Activated T-helper 17 cell treated with anti-CD3 and anti-CD28 coated beads, Interleukin-2, amount 50 U/mL, for 72 hours (primary cell): ENCODE measurements at regions not wholly inside any gene's neighbourhood (a gene's known extent, or its start where the extent isn't known, plus 50 kb on each side); places are given as distances from the start of the nearest gene placed in this dataset.

ENCODE experiments used
- ATAC-seq: fragments of 150-1000 bp; cut with Tn5 transposase; replicated peaks from 2 replicates; pipeline ENCODE4 v1.10.0; 2021; ENCODE audit warnings: mild to moderate bottlenecking, moderate library complexity
- H3K27ac Mint-ChIP-seq: one replicate; pipeline ENCODE4 v1.8.0; 2022; ENCODE audit warnings: mixed read lengths
- H3K27me3 Mint-ChIP-seq: one replicate; pipeline ENCODE4 v1.8.0; 2022; ENCODE audit warnings: mixed read lengths
- H3K36me3 Mint-ChIP-seq: one replicate; pipeline ENCODE4 v1.8.0; 2022; ENCODE audit warnings: low read depth, mild to moderate bottlenecking, mixed read lengths
- H3K4me1 Mint-ChIP-seq: one replicate; pipeline ENCODE4 v1.8.0; 2022; ENCODE audit warnings: mixed read lengths
- H3K4me3 Mint-ChIP-seq: one replicate; pipeline ENCODE4 v1.8.0; 2022; ENCODE audit warnings: mild to moderate bottlenecking, mixed read lengths
- H3K9me3 Mint-ChIP-seq: one replicate; pipeline ENCODE4 v1.8.0; 2022; ENCODE audit warnings: mixed read lengths

GRCh38 chr2:198692907-198693510 lies 764.7 kb downstream of the SATB2 start:
- H3K36me3 Mint-ChIP-seq: no peaks in the 10 kb centered on the region
- H3K27ac Mint-ChIP-seq: no peak overlapping the region
- no peak overlapping the region for H3K4me3 Mint-ChIP-seq
- no peaks in the 10 kb centered on the region for H3K4me1 Mint-ChIP-seq
- H3K9me3 Mint-ChIP-seq: no peaks in the 10 kb centered on the region
- H3K27me3 Mint-ChIP-seq: no peaks in the 10 kb centered on the region
- ATAC-seq: no peak

- H3K4me3 Mint-ChIP-seq: no peak overlapping the region
- no peaks in the 10 kb centered on the region for H3K4me1 Mint-ChIP-seq
These were observed 766.5 kb downstream of the SATB2 start for GRCh38 chr2:198691236-198691635.

GRCh38 chr2:198664321-198664720 lies 793.4 kb downstream of the SATB2 start:
- Mint-ChIP-seq H3K4me3 (no peak overlapping the region), H3K9me3 (no peaks in the 10 kb centered on the region), H3K27me3 (peaks cover 6% of the 10 kb centered on the region), H3K27ac (no peak overlapping the region), H3K36me3 (no peaks in the 10 kb centered on the region), H3K4me1 (no peaks in the 10 kb centered on the region)
- no peak for ATAC-seq

More at GRCh38 chr2:198691236-198691635, 766.5 kb downstream of the SATB2 start:
- no peak for ATAC-seq
- H3K36me3 Mint-ChIP-seq: no peaks in the 10 kb centered on the region
- H3K9me3 Mint-ChIP-seq: peaks cover 3% of the 10 kb centered on the region
- no peak overlapping the region for H3K27ac Mint-ChIP-seq
- no peaks in the 10 kb centered on the region for H3K27me3 Mint-ChIP-seq

GRCh38 chr2:198662905-198663304 lies 794.8 kb downstream of the SATB2 start:
- Mint-ChIP-seq H3K27ac (no peak overlapping the region), H3K4me1 (no peaks in the 10 kb centered on the region), H3K9me3 (no peaks in the 10 kb centered on the region), H3K4me3 (no peak overlapping the region), H3K27me3 (peaks cover 6% of the 10 kb centered on the region), H3K36me3 (no peaks in the 10 kb centered on the region)
- ATAC-seq: no peak

- H3K36me3 Mint-ChIP-seq: no peaks in the 10 kb centered on the region
- H3K4me1 Mint-ChIP-seq: no peaks in the 10 kb centered on the region
- ATAC-seq: no peak
- H3K27me3 Mint-ChIP-seq: peaks cover 6% of the 10 kb centered on the region
- no peak overlapping the region for H3K4me3 Mint-ChIP-seq
- H3K9me3 Mint-ChIP-seq: no peaks in the 10 kb centered on the region
- no peak overlapping the region for H3K27ac Mint-ChIP-seq
These were observed 797.2 kb downstream of the SATB2 start for GRCh38 chr2:198660501-198660900.

GRCh38 chr2:198659096-198659870 lies 798.5 kb downstream of the SATB2 start:
- Mint-ChIP-seq H3K4me1 (no peaks in the 10 kb centered on the region), H3K27me3 (peaks cover 4% of the 10 kb centered on the region), H3K27ac (no peak overlapping the region), H3K4me3 (no peak overlapping the region), H3K36me3 (no peaks in the 10 kb centered on the region), H3K9me3 (no peaks in the 10 kb centered on the region)
- no peak for ATAC-seq

- Mint-ChIP-seq H3K9me3 (no peaks in the 10 kb centered on the region), H3K36me3 (no peaks in the 10 kb centered on the region), H3K4me1 (no peaks in the 10 kb centered on the region), H3K4me3 (no peak overlapping the region), H3K27me3 (peaks cover 8% of the 10 kb centered on the region), H3K27ac (no peak overlapping the region)
- no peak for ATAC-seq
These were observed 800.1 kb downstream of the SATB2 start for GRCh38 chr2:198657512-198658121.

GRCh38 chr2:198656869-198657268 lies 800.9 kb downstream of the SATB2 start:
- Mint-ChIP-seq H3K27me3 (peaks cover 11% of the 10 kb centered on the region), H3K4me1 (no peaks in the 10 kb centered on the region), H3K4me3 (no peak overlapping the region), H3K9me3 (no peaks in the 10 kb centered on the region), H3K27ac (no peak overlapping the region), H3K36me3 (no peaks in the 10 kb centered on the region)
- ATAC-seq: no peak

- Mint-ChIP-seq H3K36me3 (no peaks in the 10 kb centered on the region), H3K9me3 (no peaks in the 10 kb centered on the region), H3K27me3 (peaks cover 13% of the 10 kb centered on the region), H3K27ac (no peak overlapping the region), H3K4me3 (no peak overlapping the region), H3K4me1 (no peaks in the 10 kb centered on the region)
- ATAC-seq: no peak
These were observed 803.1 kb downstream of the SATB2 start for GRCh38 chr2:198654646-198655045.

GRCh38 chr2:198653311-198653710 lies 804.4 kb downstream of the SATB2 start:
- no peak for ATAC-seq
- H3K27ac Mint-ChIP-seq: no peak overlapping the region

GRCh38 chr2:198652461-198652860 lies 805.3 kb downstream of the SATB2 start:
- H3K9me3 Mint-ChIP-seq: no peaks in the 10 kb centered on the region

More at GRCh38 chr2:198653311-198653710, 804.4 kb downstream of the SATB2 start:
- Mint-ChIP-seq H3K4me3 (no peak overlapping the region), H3K4me1 (no peaks in the 10 kb centered on the region), H3K27me3 (peaks cover 13% of the 10 kb centered on the region), H3K9me3 (no peaks in the 10 kb centered on the region), H3K36me3 (no peaks in the 10 kb centered on the region)

GRCh38 chr2:198645816-198646215 lies 811.9 kb downstream of the SATB2 start:
- no peak for ATAC-seq
- no peaks in the 10 kb centered on the region for H3K36me3 Mint-ChIP-seq
- H3K27me3 Mint-ChIP-seq: peaks cover 6% of the 10 kb centered on the region
- no peak overlapping the region for H3K27ac Mint-ChIP-seq
- no peak overlapping the region for H3K4me3 Mint-ChIP-seq
- H3K4me1 Mint-ChIP-seq: no peaks in the 10 kb centered on the region
- no peaks in the 10 kb centered on the region for H3K9me3 Mint-ChIP-seq

More at GRCh38 chr2:198652461-198652860, 805.3 kb downstream of the SATB2 start:
- H3K27ac Mint-ChIP-seq: no peak overlapping the region
- no peak for ATAC-seq
- no peak overlapping the region for H3K4me3 Mint-ChIP-seq
- H3K36me3 Mint-ChIP-seq: no peaks in the 10 kb centered on the region
- H3K4me1 Mint-ChIP-seq: no peaks in the 10 kb centered on the region
- H3K27me3 Mint-ChIP-seq: peaks cover 13% of the 10 kb centered on the region

GRCh38 chr2:198641161-198641560 lies 816.6 kb downstream of the SATB2 start:
- Mint-ChIP-seq H3K27ac (no peak overlapping the region), H3K4me3 (no peak overlapping the region), H3K36me3 (no peaks in the 10 kb centered on the region), H3K4me1 (no peaks in the 10 kb centered on the region), H3K9me3 (no peaks in the 10 kb centered on the region), H3K27me3 (peaks cover 1% of the 10 kb centered on the region)
- no peak for ATAC-seq

- Mint-ChIP-seq H3K36me3 (no peaks in the 10 kb centered on the region), H3K4me1 (no peaks in the 10 kb centered on the region), H3K27ac (no peak overlapping the region), H3K27me3 (no peaks in the 10 kb centered on the region), H3K9me3 (no peaks in the 10 kb centered on the region), H3K4me3 (no peak overlapping the region)
- ATAC-seq: no peak
These were observed 817.3 kb downstream of the SATB2 start for GRCh38 chr2:198640463-198640862.

GRCh38 chr2:198639580-198639979 lies 818.2 kb downstream of the SATB2 start:
- no peak for ATAC-seq
- Mint-ChIP-seq H3K27ac (no peak overlapping the region), H3K4me1 (no peaks in the 10 kb centered on the region), H3K4me3 (no peak overlapping the region), H3K9me3 (no peaks in the 10 kb centered on the region), H3K27me3 (no peaks in the 10 kb centered on the region), H3K36me3 (no peaks in the 10 kb centered on the region)
